BLaER1 treated with 17β-estradiol and CSF1 and Interleukin-3, amounts not matched to agents 10 nM and 100 nM (cell line): ENCODE measurements at regions not wholly inside any gene's neighbourhood (a gene's known extent, or its start where the extent isn't known, plus 50 kb on each side); places are given as distances from the start of the nearest gene placed in this dataset.
"Not testable (repeated sequence)": the region's sequence is repeated elsewhere in the genome, so short reads cannot be mapped to it uniquely, and the experiment has no call there.

Source experiments
- H3K27ac ChIP-seq, 11 experiments: shearing (Covaris generic); formaldehyde crosslinking; 2 replicates each; pipeline ENCODE4 v1.8.1; 2022
- H3K27me3 ChIP-seq, 11 experiments: shearing (Covaris generic); formaldehyde crosslinking; 2 replicates each; pipeline ENCODE4 v1.8.1; 2022
- H3K36me3 ChIP-seq, 11 experiments: shearing (Covaris generic); formaldehyde crosslinking; 2 replicates each; pipeline ENCODE4 v1.8.1; 2022
- H3K4me1 ChIP-seq, 10 experiments: shearing (Covaris generic); formaldehyde crosslinking; 2 replicates each; pipeline ENCODE4 v1.8.1; 2022
- H3K4me2 ChIP-seq, 11 experiments: shearing (Covaris generic); formaldehyde crosslinking; 2 replicates each; pipeline ENCODE4 v1.8.1; 2022
- H3K4me3 ChIP-seq, 10 experiments: shearing (Covaris generic); formaldehyde crosslinking; 2 replicates each; pipeline ENCODE4 v1.8.1; 2022
- H3K9ac ChIP-seq, 11 experiments: shearing (Covaris generic); formaldehyde crosslinking; 2 replicates each; pipeline ENCODE4 v1.8.1; 2022
- H3K9me3 ChIP-seq, 11 experiments: shearing (Covaris generic); formaldehyde crosslinking; replicated peaks in 1 of 11; 2 replicates each; pipeline ENCODE4 v1.8.1; 2022
- H4K20me1 ChIP-seq, 11 experiments: shearing (Covaris generic); formaldehyde crosslinking; 2 replicates each; pipeline ENCODE4 v1.8.1; 2022
- Cebpa-rat ChIP-seq, 11 experiments: shearing (Covaris generic); IDR thresholded peaks; 2 replicates each; pipeline ENCODE4 v1.8.1; 2022

DNA sequence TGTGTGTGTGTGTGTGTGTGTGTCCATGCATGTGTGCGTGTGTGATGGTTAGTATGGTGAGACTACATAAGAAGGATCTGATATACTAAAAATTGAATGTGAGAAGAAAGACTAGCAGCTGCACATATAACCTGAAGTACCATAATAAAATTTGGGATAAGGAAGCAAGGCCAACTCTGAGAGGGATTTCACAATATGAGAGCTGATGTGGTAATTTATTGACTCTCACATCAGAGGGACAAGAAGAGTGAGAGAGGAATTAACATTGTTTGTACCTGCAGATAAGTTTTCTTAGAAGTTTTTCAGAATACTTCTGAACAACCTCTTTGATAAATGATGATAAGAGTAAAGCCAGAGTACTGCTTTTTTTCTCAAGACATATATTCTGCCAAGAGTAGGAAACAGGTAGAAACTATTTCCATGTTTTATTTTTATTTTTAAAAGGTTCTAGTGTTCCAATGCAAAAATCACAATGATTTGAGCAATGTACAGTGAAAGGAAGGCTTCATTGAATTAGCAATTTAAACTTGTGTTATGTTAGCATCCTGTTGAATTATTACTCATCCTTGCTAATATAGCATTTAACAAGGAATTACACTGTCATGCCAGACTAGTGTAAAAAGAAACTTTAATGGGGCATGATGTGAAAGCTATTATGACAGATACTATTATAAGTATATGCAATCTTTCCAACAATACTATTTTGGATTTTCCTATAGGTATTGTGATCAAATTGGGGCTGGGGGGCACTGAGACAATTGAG, 415.5 kb upstream of the ARPP21 start:
- peaks cover 0 to 8% (median 0%) of the 10 kb centered on the region in 11 experiments; a peak in 1 of 22 replicates for H3K9me3 ChIP-seq
- H3K36me3 ChIP-seq = no peaks in the 10 kb centered on the region
- TF ChIP-seq Cebpa-rat (IDR thresholded peaks at IDR 0.05) = no peak
- no peak overlapping the region for H3K4me2 ChIP-seq
- H3K27ac ChIP-seq = no peak overlapping the region
- H3K4me3 ChIP-seq = no peak overlapping the region
- H3K4me1 ChIP-seq = no peaks in the 10 kb centered on the region
- H3K9ac ChIP-seq = no peak overlapping the region
- H4K20me1 ChIP-seq = no peaks in the 10 kb centered on the region
- H3K27me3 ChIP-seq = no peaks in the 10 kb centered on the region

GRCh38 chr3:35224565-35225295, 414.6 kb upstream of the ARPP21 start:
- no peaks in the 10 kb centered on the region for H3K4me1 ChIP-seq
- H3K4me3 ChIP-seq = no peak overlapping the region
- H4K20me1 ChIP-seq = no peaks in the 10 kb centered on the region
- no peaks in the 10 kb centered on the region for H3K36me3 ChIP-seq
- peaks cover 0 to 8% (median 0%) of the 10 kb centered on the region in 11 experiments; a peak in 1 of 22 replicates for H3K9me3 ChIP-seq
- H3K27ac ChIP-seq = no peak overlapping the region
- TF ChIP-seq Cebpa-rat (IDR thresholded peaks at IDR 0.05) = no peak
- no peaks in the 10 kb centered on the region for H3K27me3 ChIP-seq
- H3K9ac ChIP-seq = no peak overlapping the region
- no peak overlapping the region for H3K4me2 ChIP-seq

- no peak for TF ChIP-seq Cebpa-rat (IDR thresholded peaks at IDR 0.05)
- Histone ChIP-seq H3K9me3 (no peaks in the 10 kb centered on the region), H3K36me3 (no peaks in the 10 kb centered on the region), H3K27me3 (no peaks in the 10 kb centered on the region), H3K4me2 (no peak overlapping the region), H3K4me3 (no peak overlapping the region), H3K27ac (no peak overlapping the region), H3K9ac (no peak overlapping the region), H4K20me1 (no peaks in the 10 kb centered on the region), H3K4me1 (no peaks in the 10 kb centered on the region)
These were observed 398.1 kb upstream of the ARPP21 start for GRCh38 chr3:35241236-35241635.

GRCh38 chr3:35254917-35255316, 384.4 kb upstream of the ARPP21 start:
- H3K4me1 ChIP-seq = no peaks in the 10 kb centered on the region
- no peaks in the 10 kb centered on the region for H3K27me3 ChIP-seq
- H3K27ac ChIP-seq = no peak overlapping the region
- H3K36me3 ChIP-seq = no peaks in the 10 kb centered on the region
- no peaks in the 10 kb centered on the region for H4K20me1 ChIP-seq
- H3K9me3 ChIP-seq = no peaks in the 10 kb centered on the region
- TF ChIP-seq Cebpa-rat (IDR thresholded peaks at IDR 0.05) = no peak
- no peak overlapping the region for H3K4me2 ChIP-seq
- no peak overlapping the region for H3K4me3 ChIP-seq
- H3K9ac ChIP-seq = no peak overlapping the region

DNA sequence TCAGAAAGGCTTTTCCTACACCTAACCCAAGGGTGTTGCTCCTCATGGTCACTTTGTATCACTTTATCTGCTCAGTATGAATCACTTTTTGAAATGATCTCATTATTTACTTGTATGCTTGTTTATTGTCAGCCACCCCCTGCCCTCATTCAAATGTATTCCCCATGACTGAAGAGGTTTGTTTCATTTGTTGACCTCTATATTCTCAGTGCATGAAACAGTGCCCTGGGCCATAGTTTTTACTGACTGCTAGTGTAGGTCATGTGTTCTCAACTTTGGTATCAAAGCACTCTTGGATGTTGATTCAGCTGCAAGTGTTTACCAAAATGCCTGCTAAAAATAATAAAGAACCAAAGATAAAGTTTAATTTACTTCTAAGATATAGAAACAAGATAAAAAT, 381.7 kb upstream of the ARPP21 start:
- Histone ChIP-seq H3K27me3 (no peaks in the 10 kb centered on the region), H3K9me3 (no peaks in the 10 kb centered on the region), H3K36me3 (no peaks in the 10 kb centered on the region), H4K20me1 (no peaks in the 10 kb centered on the region), H3K4me1 (no peaks in the 10 kb centered on the region), H3K4me3 (no peak overlapping the region), H3K4me2 (no peak overlapping the region), H3K27ac (no peak overlapping the region), H3K9ac (no peak overlapping the region)
- no peak for TF ChIP-seq Cebpa-rat (IDR thresholded peaks at IDR 0.05)

- Histone ChIP-seq H3K4me2 (no peak overlapping the region), H3K36me3 (no peaks in the 10 kb centered on the region), H3K9me3 (no peaks in the 10 kb centered on the region), H3K27me3 (no peaks in the 10 kb centered on the region), H3K9ac (no peak overlapping the region), H4K20me1 (no peaks in the 10 kb centered on the region), H3K27ac (no peak overlapping the region), H3K4me1 (no peaks in the 10 kb centered on the region), H3K4me3 (no peak overlapping the region)
- no peak for TF ChIP-seq Cebpa-rat (IDR thresholded peaks at IDR 0.05)
These were observed 376.9 kb upstream of the ARPP21 start for GRCh38 chr3:35262406-35262805.

DNA sequence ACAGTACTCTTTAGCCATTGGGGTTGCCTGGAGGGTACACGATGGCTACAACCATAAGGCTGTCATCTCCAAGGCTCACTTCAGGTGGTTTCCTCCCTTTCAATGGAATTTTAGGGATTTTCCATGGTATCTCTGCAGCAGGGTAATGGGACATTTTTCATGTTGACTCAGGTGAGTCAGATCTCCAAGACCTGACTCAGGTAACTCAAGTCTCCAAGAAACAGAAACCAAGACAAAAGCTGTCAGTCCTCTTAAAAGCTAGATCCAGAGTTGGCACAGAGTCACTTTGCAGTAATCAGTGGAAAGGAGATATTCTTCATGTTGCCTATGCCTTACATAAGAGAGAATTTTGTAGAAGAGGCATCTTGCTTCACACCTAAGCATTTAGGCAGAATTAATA, 375.8 kb upstream of the ARPP21 start:
- H3K9ac ChIP-seq = no peak overlapping the region
- H3K9me3 ChIP-seq = no peaks in the 10 kb centered on the region
- H3K36me3 ChIP-seq = no peaks in the 10 kb centered on the region
- no peak overlapping the region for H3K4me2 ChIP-seq
- H3K4me1 ChIP-seq = no peaks in the 10 kb centered on the region
- H3K27me3 ChIP-seq = no peaks in the 10 kb centered on the region
- no peak for TF ChIP-seq Cebpa-rat (IDR thresholded peaks at IDR 0.05)
- H3K27ac ChIP-seq = no peak overlapping the region
- no peaks in the 10 kb centered on the region for H4K20me1 ChIP-seq
- no peak overlapping the region for H3K4me3 ChIP-seq

DNA sequence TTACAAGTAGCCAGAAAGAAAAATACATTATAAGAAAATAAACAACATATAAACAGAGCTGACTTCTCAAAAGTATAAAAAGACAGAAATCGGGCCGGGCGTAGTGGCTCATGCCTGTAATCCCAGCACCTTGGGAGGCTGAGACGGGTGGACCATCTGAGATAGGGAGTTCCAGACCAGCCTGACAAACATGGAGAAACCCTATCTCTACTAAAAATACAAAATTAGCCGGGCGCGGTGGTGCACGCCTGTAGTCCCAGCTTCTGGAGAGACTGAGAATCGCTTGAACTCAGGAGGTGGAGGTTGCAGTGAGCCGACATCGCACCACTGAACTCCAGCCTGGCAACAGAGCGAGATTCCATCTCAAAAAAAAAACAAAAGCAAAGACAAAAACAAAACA, 373.3 kb upstream of the ARPP21 start:
- not testable (repeated sequence) for H3K4me3 ChIP-seq, H3K36me3 ChIP-seq, H3K9ac ChIP-seq, H3K4me2 ChIP-seq, H3K9me3 ChIP-seq, H3K27ac ChIP-seq, H4K20me1 ChIP-seq, H3K27me3 ChIP-seq, H3K4me1 ChIP-seq

- Histone ChIP-seq H3K36me3 (no peaks in the 10 kb centered on the region), H3K9ac (no peak overlapping the region), H3K4me1 (no peaks in the 10 kb centered on the region), H3K4me3 (no peak overlapping the region), H3K27ac (no peak overlapping the region), H3K27me3 (no peaks in the 10 kb centered on the region), H3K9me3 (peaks cover 0 to 21% (median 14%) of the 10 kb centered on the region in 11 experiments; a peak in 15 of 22 replicates), H3K4me2 (no peak overlapping the region), H4K20me1 (no peaks in the 10 kb centered on the region)
- TF ChIP-seq Cebpa-rat (IDR thresholded peaks at IDR 0.05) = no peak
These were observed 363.6 kb upstream of the ARPP21 start for GRCh38 chr3:35275768-35276167.

- Histone ChIP-seq H4K20me1 (no peaks in the 10 kb centered on the region), H3K27me3 (no peaks in the 10 kb centered on the region), H3K4me1 (no peaks in the 10 kb centered on the region), H3K4me3 (no peak overlapping the region), H3K27ac (no peak overlapping the region), H3K4me2 (no peak overlapping the region), H3K9ac (no peak overlapping the region), H3K9me3 (peaks cover 0 to 21% (median 14%) of the 10 kb centered on the region in 11 experiments; a peak in 15 of 22 replicates), H3K36me3 (no peaks in the 10 kb centered on the region)
- no peak for TF ChIP-seq Cebpa-rat (IDR thresholded peaks at IDR 0.05)
These were observed 362.8 kb upstream of the ARPP21 start for GRCh38 chr3:35276568-35276967.
